ENCODE measurements at regions not wholly inside any gene's neighbourhood (a gene's known extent, or its start where the extent isn't known, plus 50 kb on each side); places are given as distances from the start of the nearest gene placed in this dataset.
A peak's percentile ranks its signal among the peaks of the same experiment; 100 is the strongest.

DNA sequence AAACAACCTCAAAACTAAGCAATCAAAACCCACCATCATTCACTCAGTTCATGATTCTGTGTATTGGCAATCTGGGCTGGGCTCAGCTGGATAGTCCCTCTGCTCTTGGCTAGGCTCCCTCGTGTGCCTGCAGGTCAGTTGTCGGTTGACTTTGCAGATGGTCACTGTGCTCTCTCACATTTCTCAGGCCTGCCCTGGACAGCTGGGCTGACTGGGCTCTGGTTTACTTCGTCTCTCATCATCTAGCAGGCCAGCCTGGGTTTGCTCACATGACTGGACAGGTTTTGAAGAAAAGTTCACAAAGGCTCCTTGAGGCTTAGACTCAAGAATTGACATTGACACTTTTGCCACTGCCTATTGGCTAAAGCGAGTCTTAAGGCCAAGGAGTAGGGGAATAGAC is 105.0 kb upstream of the CTNNB1 start:
- no peak for DNase-seq (ENCODE audit: low read depth)

- DNase-seq (ENCODE audit: low read depth), result no peak
Observed at GRCh38 chr3:41095702-41096101, 103.6 kb upstream of the CTNNB1 start.

DNA sequence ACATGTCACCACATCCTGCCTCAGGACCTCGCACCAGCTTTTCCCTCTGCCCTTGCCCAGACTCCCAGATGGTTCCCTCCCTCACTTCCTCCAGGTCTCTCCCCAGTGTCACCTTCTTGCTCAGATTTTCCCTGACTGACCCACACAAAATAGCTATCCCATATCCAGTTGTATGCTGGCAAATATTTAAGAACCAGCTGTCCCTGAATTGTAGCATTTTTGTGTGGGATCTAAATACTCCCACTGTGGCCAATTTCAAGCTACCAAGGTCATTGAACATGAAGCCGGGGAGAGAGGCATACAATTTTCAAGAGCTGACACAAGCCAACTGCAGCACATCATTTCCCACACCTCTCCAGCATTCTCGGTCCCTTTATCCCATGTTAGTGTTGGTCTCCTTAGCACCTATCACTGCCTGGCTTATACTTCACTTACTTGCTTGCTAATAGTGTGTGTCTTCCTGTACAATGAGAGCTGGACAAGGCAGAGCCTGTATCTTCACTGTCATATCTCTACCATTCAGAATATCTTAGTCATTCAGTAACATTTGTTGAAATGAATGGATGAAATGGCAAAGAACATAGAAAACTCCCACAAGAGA is 101.3 kb upstream of the CTNNB1 start:
- no peak for DNase-seq (ENCODE audit: low read depth)

- DNase-seq (ENCODE audit: low read depth), result no peak
Observed at GRCh38 chr3:41101231-41101630, 98.1 kb upstream of the CTNNB1 start.

GRCh38 chr3:41102053-41102556 is 97.2 kb upstream of the CTNNB1 start:
- no peak for DNase-seq (ENCODE audit: low read depth)

- DNase-seq (ENCODE audit: low read depth), result no peak
Observed at GRCh38 chr3:41102750-41103149, 96.6 kb upstream of the CTNNB1 start.

DNA sequence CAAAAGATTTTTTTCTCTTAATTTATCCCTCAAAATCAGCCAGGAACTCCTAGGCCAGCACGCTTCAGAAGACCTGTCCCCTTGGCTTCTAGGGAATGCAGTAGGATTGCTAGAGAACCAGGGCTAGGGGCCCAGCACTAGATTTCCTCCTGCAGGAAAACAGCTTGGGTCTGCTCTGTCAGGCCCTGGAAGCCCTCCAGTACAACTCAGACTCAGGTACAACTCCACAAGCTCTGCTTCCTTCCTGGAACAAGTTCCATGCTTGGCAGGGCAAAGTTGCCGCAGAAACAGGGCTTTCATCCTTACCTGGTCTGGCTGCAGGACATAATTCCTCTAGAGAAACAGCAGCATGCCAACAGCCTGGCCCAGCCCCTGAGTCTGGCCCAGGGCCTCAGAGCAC is 96.1 kb upstream of the CTNNB1 start:
- DNase-seq (ENCODE audit: low read depth), result no peak

DNA sequence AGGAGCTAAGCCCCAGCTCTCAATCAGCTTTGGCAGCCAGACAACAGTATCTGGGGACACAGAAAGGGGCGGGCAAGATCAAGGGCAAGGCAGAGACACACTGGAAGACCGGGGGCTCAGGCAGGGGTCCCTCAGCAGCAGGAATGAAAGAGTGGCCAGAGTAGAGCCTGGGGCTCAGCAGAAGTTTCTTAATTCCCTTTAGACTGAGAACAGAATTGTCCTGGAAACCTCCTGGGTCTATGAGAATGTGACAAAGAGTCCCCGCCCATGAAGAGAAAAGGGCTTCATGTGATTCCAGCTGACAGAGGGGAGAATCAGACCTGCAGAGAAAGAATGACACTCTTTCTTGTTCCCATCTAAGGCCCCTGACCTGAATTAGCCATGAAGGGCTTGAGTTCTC is 95.2 kb upstream of the CTNNB1 start:
- no peak for DNase-seq (ENCODE audit: low read depth)

GRCh38 chr3:41106691-41107090 is 92.6 kb upstream of the CTNNB1 start:
- no peak for DNase-seq (ENCODE audit: low read depth)

DNA sequence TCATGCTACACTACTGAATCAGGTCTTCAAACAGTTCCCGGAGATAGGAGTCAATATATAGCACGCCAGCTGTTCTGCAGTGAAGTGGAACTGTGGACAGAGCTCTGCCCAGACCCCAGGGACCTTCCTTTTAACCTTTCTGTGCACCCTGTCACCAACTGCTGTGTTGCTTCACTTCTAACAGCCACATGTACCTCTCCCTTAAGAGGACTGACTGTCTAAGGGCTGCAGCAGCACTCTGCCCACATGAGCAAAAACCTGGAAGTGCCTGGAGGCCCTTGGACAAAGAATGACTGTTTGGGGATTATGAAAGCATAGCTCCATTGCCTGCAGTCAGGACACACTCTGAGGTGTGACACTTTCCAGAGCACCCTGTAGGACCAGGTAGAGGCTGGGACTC is 88.3 kb upstream of the CTNNB1 start:
- no peak for DNase-seq (ENCODE audit: low read depth)

GRCh38 chr3:41112466-41112865 is 86.8 kb upstream of the CTNNB1 start:
- DNase-seq (ENCODE audit: low read depth), result no peak

DNA sequence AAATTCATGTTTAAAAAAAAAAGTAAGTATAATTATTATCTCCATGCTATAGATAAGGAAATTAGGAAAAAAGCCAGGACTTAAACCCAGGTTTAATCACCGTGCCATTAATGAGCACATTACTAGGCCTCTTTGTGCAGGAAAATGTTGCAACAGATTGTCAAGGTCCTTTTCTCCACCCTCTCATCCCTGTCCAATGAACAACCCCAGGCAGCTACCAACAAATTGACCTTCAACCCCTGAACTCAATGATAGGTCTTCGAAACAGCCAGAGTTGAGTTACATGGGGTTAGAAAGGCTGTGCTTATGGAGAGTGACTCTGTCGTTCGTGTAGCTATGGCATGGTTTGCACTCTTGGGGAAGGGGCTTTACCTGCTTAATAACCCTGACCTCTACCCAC is 84.2 kb upstream of the CTNNB1 start:
- no peak for DNase-seq (ENCODE audit: low read depth)

GRCh38 chr3:41116851-41117250 is 82.5 kb upstream of the CTNNB1 start:
- DNase-seq (ENCODE audit: low read depth), result no peak

GRCh38 chr3:41117398-41117870 is 81.9 kb upstream of the CTNNB1 start:
- peak; percentile 86 for DNase-seq (ENCODE audit: low read depth)

DNA sequence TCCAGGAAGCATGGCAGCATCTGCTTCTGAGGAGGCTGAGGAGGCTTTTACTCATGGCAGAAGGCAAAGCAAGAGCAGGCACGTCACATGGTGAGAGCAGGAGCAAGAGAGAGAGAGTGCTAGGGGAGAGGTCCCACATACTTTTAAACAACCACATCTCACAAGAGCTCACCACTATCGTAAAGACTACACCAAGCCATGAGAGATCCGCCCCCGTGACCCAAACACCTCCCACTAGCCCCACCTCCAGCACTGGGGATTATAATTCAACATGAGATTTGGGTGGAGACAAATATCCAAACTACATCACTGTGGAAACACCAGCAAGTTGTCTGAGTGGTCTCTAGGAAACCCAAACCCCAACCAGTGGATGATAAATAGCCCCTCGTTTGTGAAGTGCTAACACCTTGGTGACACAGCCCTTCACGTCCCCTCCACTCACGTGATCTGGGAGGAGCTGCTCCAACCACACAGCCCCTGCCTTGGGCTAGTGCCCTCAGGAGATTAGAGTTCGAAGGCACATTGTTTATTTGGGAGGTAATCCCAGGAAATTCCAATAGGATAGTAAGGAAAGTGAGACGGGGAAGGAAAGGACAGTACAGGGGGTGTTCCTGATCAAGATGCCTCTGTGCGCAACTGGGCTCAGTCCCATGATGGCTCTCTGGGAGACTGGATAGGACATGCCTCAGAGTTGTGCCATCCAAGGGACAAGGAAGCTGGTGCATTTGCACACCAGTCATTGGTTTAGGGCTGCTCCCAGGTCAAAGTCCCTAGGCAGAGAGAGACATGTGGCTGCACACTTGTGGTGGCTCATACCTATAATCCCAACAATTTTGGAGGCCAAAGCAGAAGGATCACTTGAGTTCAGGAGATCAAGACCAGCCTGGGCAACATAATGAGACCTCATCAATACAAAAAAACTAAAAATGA is 80.6 kb upstream of the CTNNB1 start:
- DNase-seq (ENCODE audit: low read depth), result no peak

DNA sequence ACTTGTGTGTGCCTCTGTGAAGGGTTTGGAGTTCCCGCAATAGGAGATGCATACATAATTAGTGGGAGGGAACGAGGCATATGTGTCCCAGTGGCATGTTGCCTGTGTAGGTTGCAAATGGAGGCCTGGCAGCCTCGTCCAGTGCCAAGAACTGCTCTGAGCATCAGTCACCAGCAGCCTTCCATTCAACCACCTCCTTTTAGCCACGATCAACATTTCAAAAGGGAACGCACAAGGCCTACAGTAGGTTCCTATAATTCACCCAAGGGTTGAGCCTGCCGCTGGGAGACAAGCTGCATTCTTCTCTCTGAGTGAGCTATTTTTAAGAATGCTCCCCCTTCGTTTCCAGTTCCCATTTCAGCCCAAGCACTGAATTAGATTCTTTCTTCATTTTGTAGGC is 78.8 kb upstream of the CTNNB1 start:
- DNase-seq (ENCODE audit: low read depth), result no peak

- no peak for DNase-seq (ENCODE audit: low read depth)
Observed at GRCh38 chr3:41125258-41125657, 74.0 kb upstream of the CTNNB1 start.

- DNase-seq (ENCODE audit: low read depth), result no peak
Observed at GRCh38 chr3:41126472-41126871, 72.8 kb upstream of the CTNNB1 start.

- no peak for DNase-seq (ENCODE audit: low read depth)
Observed at GRCh38 chr3:41126961-41127360, 72.3 kb upstream of the CTNNB1 start.

GRCh38 chr3:41127414-41127813 is 71.9 kb upstream of the CTNNB1 start:
- no peak for DNase-seq (ENCODE audit: low read depth)

DNA sequence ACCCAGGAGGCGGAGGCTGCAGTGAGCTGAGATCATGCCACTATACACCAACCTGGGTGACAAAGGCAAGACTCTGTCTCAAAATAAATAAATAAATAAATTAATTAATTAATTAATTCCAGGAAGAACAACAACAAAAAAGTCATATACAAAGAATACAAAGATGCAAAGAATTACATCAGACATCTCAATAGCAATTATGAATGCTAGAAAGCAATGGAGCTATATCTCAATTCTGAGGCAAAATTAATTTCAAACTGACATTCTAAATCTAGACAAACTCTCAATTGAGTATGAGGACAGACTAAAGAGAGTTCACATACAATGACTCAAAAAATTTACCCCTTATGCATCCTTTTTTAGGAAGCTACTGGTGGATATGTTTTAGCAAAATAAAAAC is 69.6 kb upstream of the CTNNB1 start:
- no peak for DNase-seq (ENCODE audit: low read depth)

- no peak for DNase-seq (ENCODE audit: low read depth)
Observed at GRCh38 chr3:41131224-41131623, 68.1 kb upstream of the CTNNB1 start.

DNA sequence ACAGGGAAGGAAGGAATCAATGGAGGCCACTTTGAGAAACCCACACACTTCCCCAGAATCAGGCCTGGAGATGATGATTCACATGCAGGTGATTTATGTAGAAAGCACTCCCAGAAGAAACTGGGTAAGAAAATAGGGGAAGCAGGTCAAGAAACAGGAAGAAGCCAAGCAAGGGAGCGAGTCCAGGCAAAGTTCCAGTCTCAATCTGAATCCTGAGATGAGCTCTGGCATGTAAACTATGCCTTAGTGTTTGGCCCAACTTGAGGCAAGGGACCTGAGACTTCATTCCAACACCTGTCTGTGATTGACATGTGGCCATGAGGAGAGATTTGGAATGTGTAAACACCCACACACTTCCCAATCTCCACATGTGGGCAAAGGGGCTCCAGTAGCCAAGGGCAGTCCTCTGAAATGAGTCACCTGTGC is 61.6 kb upstream of the CTNNB1 start:
- DNase-seq (ENCODE audit: low read depth), result no peak
